Ishikawa (cell line): ENCODE measurements at regions not wholly inside any gene's neighbourhood (a gene's known extent, or its start where the extent isn't known, plus 50 kb on each side); places are given as distances from the start of the nearest gene placed in this dataset.

ENCODE experiments used
- CEBPB ChIP-seq: IDR thresholded peaks from 2 replicates; pipeline ENCODE4 v1.6.1; 2012
- CREB1 ChIP-seq: IDR thresholded peaks from 2 replicates; pipeline ENCODE4 v1.6.1; 2012; ENCODE audit warnings: low read depth
- EGR1 ChIP-seq: IDR thresholded peaks from 2 replicates; pipeline ENCODE4 v1.6.1; 2012
- EP300 ChIP-seq: IDR thresholded peaks from 2 replicates; pipeline ENCODE4 v1.6.1; 2012; ENCODE audit warnings: borderline replicate concordance
- FOXM1 ChIP-seq: IDR thresholded peaks from 2 replicates; pipeline ENCODE4 v1.6.1; 2012; ENCODE audit warnings: low read depth, borderline replicate concordance
- MAX ChIP-seq: IDR thresholded peaks from 2 replicates; pipeline ENCODE4 v1.6.1; 2012
- NFIC ChIP-seq: IDR thresholded peaks from 2 replicates; pipeline ENCODE4 v1.6.1; 2012
- RAD21 ChIP-seq: IDR thresholded peaks from 2 replicates; pipeline ENCODE4 v1.6.1; 2012; ENCODE audit warnings: low read depth
- REST ChIP-seq: IDR thresholded peaks from 2 replicates; pipeline ENCODE4 v1.6.1; 2012; ENCODE audit warnings: low read depth, mild to moderate bottlenecking
- TAF1 ChIP-seq: IDR thresholded peaks from 2 replicates; pipeline ENCODE4 v1.6.1; 2012; ENCODE audit warnings: low read depth, mild to moderate bottlenecking
- TCF12 ChIP-seq: IDR thresholded peaks from 2 replicates; pipeline ENCODE4 v1.6.1; 2012; ENCODE audit warnings: low read depth
- TEAD4 ChIP-seq: IDR thresholded peaks from 2 replicates; pipeline ENCODE4 v1.6.1; 2012
- USF1 ChIP-seq: IDR thresholded peaks from 2 replicates; pipeline ENCODE4 v1.6.1; 2012
- YY1 ChIP-seq: IDR thresholded peaks from 2 replicates; pipeline ENCODE4 v1.6.1; 2012; ENCODE audit warnings: low read depth
- ZBTB7A ChIP-seq: IDR thresholded peaks from 2 replicates; pipeline ENCODE4 v1.6.1; 2012; ENCODE audit warnings: low read depth

DNA sequence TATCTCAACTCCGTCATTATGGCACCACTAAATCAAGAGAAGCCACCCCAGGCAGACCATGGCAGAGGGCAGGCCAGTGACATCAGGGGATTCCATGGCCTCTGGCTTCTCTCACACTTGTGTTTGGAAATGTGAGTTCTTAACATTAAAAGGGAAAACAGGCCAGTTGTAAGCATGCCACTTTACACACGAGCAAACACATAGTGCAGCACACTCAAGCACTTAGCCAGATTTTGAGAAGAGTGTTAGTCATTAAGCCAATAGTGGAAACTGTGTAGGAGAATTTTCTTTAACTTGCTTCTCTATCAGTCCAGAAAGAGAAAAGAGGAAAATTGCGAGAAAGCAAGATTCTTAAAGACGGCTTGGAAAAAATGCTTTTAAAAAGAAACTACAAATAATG, 401.5 kb downstream of the TDRD3 start:
- no peak for TF ChIP-seq TCF12
- TF ChIP-seq TAF1, result no peak
- no peak for TF ChIP-seq MAX
- TF ChIP-seq YY1, result no peak
- no peak for TF ChIP-seq RAD21
- no peak for TF ChIP-seq REST
- no peak for TF ChIP-seq CEBPB
- no peak for TF ChIP-seq CREB1
- no peak for TF ChIP-seq FOXM1
- no peak for TF ChIP-seq EP300
- no peak for TF ChIP-seq USF1
- TF ChIP-seq NFIC, result no peak
- no peak for TF ChIP-seq EGR1
- TF ChIP-seq TEAD4, result no peak
- TF ChIP-seq ZBTB7A, result no peak

DNA sequence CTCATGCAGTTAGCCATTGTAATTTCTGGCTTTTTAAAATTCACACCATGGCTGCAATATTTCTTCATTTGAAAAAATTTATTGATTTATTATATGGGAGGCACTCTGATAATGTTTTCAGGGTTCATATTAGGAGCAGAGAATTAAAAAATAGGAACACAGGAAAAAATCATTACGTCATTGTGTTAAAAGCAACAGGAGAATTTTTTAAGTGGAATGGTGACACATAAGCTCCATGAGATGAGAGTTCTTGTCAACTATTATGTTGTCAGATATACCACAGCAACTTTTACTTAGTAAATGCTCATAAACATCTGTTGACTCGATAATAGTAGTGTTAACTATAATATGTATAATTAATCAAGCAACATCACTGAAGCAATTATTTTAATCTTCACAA, 400.1 kb downstream of the TDRD3 start:
- no peak for TF ChIP-seq EGR1
- no peak for TF ChIP-seq TCF12
- TF ChIP-seq TEAD4, result no peak
- no peak for TF ChIP-seq TAF1
- TF ChIP-seq USF1, result no peak
- no peak for TF ChIP-seq MAX
- no peak for TF ChIP-seq RAD21
- no peak for TF ChIP-seq CEBPB
- TF ChIP-seq YY1, result no peak
- TF ChIP-seq EP300, result no peak
- no peak for TF ChIP-seq ZBTB7A
- no peak for TF ChIP-seq CREB1
- TF ChIP-seq REST, result no peak
- no peak for TF ChIP-seq NFIC
- no peak for TF ChIP-seq FOXM1

DNA sequence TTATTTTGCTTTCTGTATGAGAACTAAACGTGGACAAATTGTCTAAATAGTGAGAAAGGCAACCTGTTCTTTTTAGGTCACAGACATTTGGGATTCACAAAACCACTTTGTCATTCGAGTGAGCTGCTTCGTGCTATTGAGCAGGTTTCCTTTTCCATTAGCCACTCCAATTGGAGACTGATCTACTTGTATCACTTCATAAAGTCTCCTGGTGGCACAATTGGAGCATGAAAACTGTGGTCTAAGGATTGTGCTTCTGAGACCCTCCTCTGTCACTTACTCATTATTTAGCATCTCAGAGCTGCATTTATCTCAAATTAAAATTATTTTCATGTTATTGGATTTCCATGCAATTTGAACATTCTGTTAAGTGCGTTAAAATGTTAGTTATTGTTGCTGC, 397.7 kb downstream of the TDRD3 start:
- TF ChIP-seq NFIC (no peak), CREB1 (no peak), REST (no peak), TAF1 (no peak), RAD21 (no peak)

GRCh38 chr13:60790620-60791019, 393.6 kb downstream of the TDRD3 start:
- TF ChIP-seq NFIC (no peak), TEAD4 (no peak), RAD21 (no peak), REST (no peak), TCF12 (no peak), EP300 (no peak), EGR1 (no peak), FOXM1 (no peak), TAF1 (no peak), USF1 (no peak), CEBPB (no peak)
